GM23338 (cell line): ENCODE measurements at regions not wholly inside any gene's neighbourhood (a gene's known extent, or its start where the extent isn't known, plus 50 kb on each side); places are given as distances from the start of the nearest gene placed in this dataset.

Source experiments
- ATAC-seq: fragments of 200-7000 bp; cut with Tn5 transposase; 3 replicates; pipeline ENCODE4 v1.9.1; 2020
- DNase-seq: peaks from one replicate; pipeline ENCODE4 v3.0.0-alpha.2; 2015; ENCODE audit warnings: low spot score
- H2AFZ ChIP-seq: fragments of 200-600 bp; sonication (generic); 2 replicates; pipeline ENCODE4 v1.8.0; 2016; ENCODE audit warnings: antibody characterized with exemption, mild to moderate bottlenecking, moderate library complexity
- H3F3A ChIP-seq: fragments of 200-600 bp; sonication (generic); replicated peaks from 2 replicates; pipeline ENCODE4 v1.8.0; 2017; ENCODE audit warnings: antibody characterized with exemption, mixed run types, low read depth
- H3K27ac ChIP-seq: fragments of 200-600 bp; sonication (generic); 2 replicates; pipeline ENCODE4 v1.6.1; 2016; ENCODE audit warnings: low read depth
- H3K27me3 ChIP-seq: fragments of 200-600 bp; sonication (generic); 2 replicates; pipeline ENCODE4 v1.8.0; 2016; ENCODE audit warnings: mild to moderate bottlenecking, mixed run types, moderate library complexity; ENCODE audit not compliant: insufficient read depth
- H3K36me3 ChIP-seq: fragments of 200-600 bp; sonication (generic); 2 replicates; pipeline ENCODE4 v1.8.0; 2016; ENCODE audit warnings: mild to moderate bottlenecking; ENCODE audit not compliant: insufficient read depth
- H3K4me1 ChIP-seq: fragments of 200-600 bp; sonication (generic); 2 replicates; pipeline ENCODE4 v1.8.0; 2016; ENCODE audit warnings: mild to moderate bottlenecking, moderate library complexity; ENCODE audit not compliant: insufficient read depth
- H3K4me2 ChIP-seq: fragments of 200-600 bp; sonication (generic); 2 replicates; pipeline ENCODE4 v1.7.1; 2017; ENCODE audit warnings: mixed run types
- H3K4me3 ChIP-seq: fragments of 200-600 bp; sonication (generic); 2 replicates; pipeline ENCODE4 v1.6.1; 2016; ENCODE audit warnings: mixed run types
- H3K79me2 ChIP-seq: fragments of 200-600 bp; sonication (generic); replicated peaks from 2 replicates; pipeline ENCODE4 v1.8.0; 2017; ENCODE audit warnings: mild to moderate bottlenecking; ENCODE audit not compliant: insufficient read depth
- H3K9me2 ChIP-seq: fragments of 200-600 bp; sonication (generic); 2 replicates; pipeline ENCODE4 v1.8.0; 2017; ENCODE audit not compliant: insufficient read depth
- H4K20me1 ChIP-seq: fragments of 200-600 bp; sonication (generic); replicated peaks from 2 replicates; pipeline ENCODE4 v1.8.0; 2017; ENCODE audit warnings: mild to moderate bottlenecking; ENCODE audit not compliant: insufficient read depth
- H3K27ac Mint-ChIP-seq: 2 replicates; pipeline ENCODE4 v1.8.0; 2020; ENCODE audit warnings: inconsistent platforms, mild to moderate bottlenecking, moderate library complexity, mixed read lengths
- H3K27me3 Mint-ChIP-seq: 3 replicates; pipeline ENCODE4 v1.8.0; 2022; ENCODE audit warnings: low read depth, mild to moderate bottlenecking, moderate library complexity, mixed read lengths, inconsistent platforms; ENCODE audit not compliant: insufficient read depth, poor library complexity
- H3K36me3 Mint-ChIP-seq: 3 replicates; pipeline ENCODE4 v1.8.0; 2021; ENCODE audit warnings: low read depth, mild to moderate bottlenecking, inconsistent platforms, moderate library complexity, mixed read lengths
- H3K4me1 Mint-ChIP-seq: 3 replicates; pipeline ENCODE4 v1.8.0; 2020; ENCODE audit warnings: mild to moderate bottlenecking, inconsistent platforms, mixed read lengths
- H3K4me3 Mint-ChIP-seq: 3 replicates; pipeline ENCODE4 v1.8.0; 2021; ENCODE audit warnings: moderate library complexity, mild to moderate bottlenecking, inconsistent platforms, mixed read lengths
- H3K9me3 Mint-ChIP-seq: 3 replicates; pipeline ENCODE4 v1.8.0; 2020; ENCODE audit warnings: moderate library complexity, mild to moderate bottlenecking, inconsistent platforms, mixed read lengths
- CREB1 ChIP-seq: fragments of 250-450 bp; sonication (Bioruptor Pico); IDR thresholded peaks from 2 replicates; pipeline ENCODE4 v1.5.0; 2020; ENCODE audit warnings: low read depth, mild to moderate bottlenecking, moderate library complexity
- EZH2 ChIP-seq: fragments of 200-600 bp; sonication (generic); IDR thresholded peaks from one replicate; pipeline ENCODE4 v1.8.0; 2017; ENCODE audit warnings: antibody characterized with exemption, mild to moderate bottlenecking, low read depth; ENCODE audit not compliant: unreplicated experiment
- EZH2phosphoT487 ChIP-seq: fragments of 200-600 bp; sonication (generic); IDR thresholded peaks from one replicate; pipeline ENCODE4 v1.8.1; 2018; ENCODE audit warnings: antibody characterized with exemption; ENCODE audit not compliant: unreplicated experiment
- JUNB ChIP-seq: IDR thresholded peaks from one replicate; pipeline ENCODE4 v1.6.1; 2016; ENCODE audit warnings: antibody characterized with exemption; ENCODE audit not compliant: unreplicated experiment
- NANOG ChIP-seq: IDR thresholded peaks from 2 replicates; pipeline ENCODE4 v1.6.1; 2016; ENCODE audit warnings: antibody characterized with exemption, borderline replicate concordance
- POLR2AphosphoS5 ChIP-seq: IDR thresholded peaks from 2 replicates; pipeline ENCODE4 v1.6.1; 2016; ENCODE audit warnings: antibody characterized with exemption, low read depth
- ZNF114 ChIP-seq: fragments of 250-450 bp; sonication (Bioruptor Pico); IDR thresholded peaks from 2 replicates; pipeline ENCODE4 v1.5.0; 2020; ENCODE audit warnings: mild to moderate bottlenecking, moderate library complexity
- ZNF331 ChIP-seq: fragments of 250-450 bp; sonication (Bioruptor Pico); IDR thresholded peaks from 2 replicates; pipeline ENCODE4 v1.5.0; 2020; ENCODE audit warnings: low read depth, mild to moderate bottlenecking, moderate library complexity
- TF ChIP-seq, protein P1 (sequence below): IDR thresholded peaks from one replicate; pipeline ENCODE4 v1.6.1; 2018; ENCODE audit warnings: antibody characterized with exemption; ENCODE audit not compliant: unreplicated experiment
- TF ChIP-seq, protein P2 (sequence below), 2 experiments: fragments of 200-600 bp in 1 of 2; sonication (generic) in 1 of 2; conservative IDR thresholded peaks; 2 replicates each; pipeline versions ENCODE4 v1.5.1 to v1.6.1; 2016 to 2017; ENCODE audit warnings: antibody characterized with exemption in 2 of 2, low read depth in 2 of 2, mild to moderate bottlenecking in 2 of 2, moderate library complexity in 1 of 2
- TF ChIP-seq, protein P3 (sequence below): fragments of 250-450 bp; sonication (Bioruptor Pico); IDR thresholded peaks from 2 replicates; pipeline ENCODE4 v1.5.0; 2020; ENCODE audit warnings: mild to moderate bottlenecking, moderate library complexity
- TF ChIP-seq, protein P4 (sequence below): IDR thresholded peaks from 2 replicates; pipeline ENCODE4 v1.6.1; 2016; ENCODE audit warnings: antibody characterized with exemption

DNA sequence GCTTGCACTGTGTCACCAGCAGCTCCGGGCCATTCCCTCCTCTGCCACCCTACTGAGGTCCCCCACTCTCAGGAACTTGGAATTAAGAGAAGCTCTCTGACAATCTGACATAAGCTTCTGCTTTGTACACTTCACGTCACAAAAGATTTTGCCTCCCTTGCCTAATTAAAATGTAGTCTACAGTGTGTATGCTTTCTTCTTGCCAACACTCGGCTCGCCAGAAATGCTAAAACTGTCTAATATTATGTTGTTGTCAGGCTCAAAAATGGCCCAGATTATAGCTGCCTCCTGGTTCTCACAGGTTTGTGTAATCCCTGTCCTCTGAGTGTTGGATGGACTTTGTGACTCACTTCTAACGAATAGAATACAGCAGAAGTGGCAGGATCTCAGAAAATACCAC, 474.7 kb downstream of the MBD2 start (continued):
- TF ChIP-seq, protein P1, sequence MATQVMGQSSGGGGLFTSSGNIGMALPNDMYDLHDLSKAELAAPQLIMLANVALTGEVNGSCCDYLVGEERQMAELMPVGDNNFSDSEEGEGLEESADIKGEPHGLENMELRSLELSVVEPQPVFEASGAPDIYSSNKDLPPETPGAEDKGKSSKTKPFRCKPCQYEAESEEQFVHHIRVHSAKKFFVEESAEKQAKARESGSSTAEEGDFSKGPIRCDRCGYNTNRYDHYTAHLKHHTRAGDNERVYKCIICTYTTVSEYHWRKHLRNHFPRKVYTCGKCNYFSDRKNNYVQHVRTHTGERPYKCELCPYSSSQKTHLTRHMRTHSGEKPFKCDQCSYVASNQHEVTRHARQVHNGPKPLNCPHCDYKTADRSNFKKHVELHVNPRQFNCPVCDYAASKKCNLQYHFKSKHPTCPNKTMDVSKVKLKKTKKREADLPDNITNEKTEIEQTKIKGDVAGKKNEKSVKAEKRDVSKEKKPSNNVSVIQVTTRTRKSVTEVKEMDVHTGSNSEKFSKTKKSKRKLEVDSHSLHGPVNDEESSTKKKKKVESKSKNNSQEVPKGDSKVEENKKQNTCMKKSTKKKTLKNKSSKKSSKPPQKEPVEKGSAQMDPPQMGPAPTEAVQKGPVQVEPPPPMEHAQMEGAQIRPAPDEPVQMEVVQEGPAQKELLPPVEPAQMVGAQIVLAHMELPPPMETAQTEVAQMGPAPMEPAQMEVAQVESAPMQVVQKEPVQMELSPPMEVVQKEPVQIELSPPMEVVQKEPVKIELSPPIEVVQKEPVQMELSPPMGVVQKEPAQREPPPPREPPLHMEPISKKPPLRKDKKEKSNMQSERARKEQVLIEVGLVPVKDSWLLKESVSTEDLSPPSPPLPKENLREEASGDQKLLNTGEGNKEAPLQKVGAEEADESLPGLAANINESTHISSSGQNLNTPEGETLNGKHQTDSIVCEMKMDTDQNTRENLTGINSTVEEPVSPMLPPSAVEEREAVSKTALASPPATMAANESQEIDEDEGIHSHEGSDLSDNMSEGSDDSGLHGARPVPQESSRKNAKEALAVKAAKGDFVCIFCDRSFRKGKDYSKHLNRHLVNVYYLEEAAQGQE = no peak
- no peak for TF ChIP-seq ZNF114 (CRISPR knock-in tag)

DNA sequence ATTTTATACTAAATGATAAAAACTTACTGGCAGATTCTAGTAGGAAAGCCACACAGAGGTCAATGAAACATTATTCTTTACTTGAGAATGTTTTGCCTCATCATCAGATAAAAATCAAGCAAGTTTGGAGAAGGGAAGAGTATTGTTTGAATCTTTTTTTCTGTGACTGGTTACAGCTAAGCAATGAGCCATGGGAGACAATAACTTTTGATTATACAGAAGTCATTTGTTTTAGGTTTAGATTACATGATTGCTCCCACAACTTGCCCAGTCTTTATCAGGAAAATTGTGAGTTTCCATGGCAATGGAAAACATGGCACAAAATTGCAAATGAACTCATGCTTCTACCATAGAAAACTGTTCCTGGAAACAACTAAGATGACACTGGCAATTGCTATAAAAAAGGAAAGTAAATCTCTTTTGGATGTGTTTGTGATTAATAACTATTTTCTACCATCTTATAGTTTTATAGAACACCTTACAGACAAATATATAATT, 476.8 kb downstream of the MBD2 start:
- Mint-ChIP-seq H3K9me3 (no peaks in the 10 kb centered on the region; the same call in 2 of the 3 replicates), H3K36me3 (no peaks in the 10 kb centered on the region), H3K27ac (no peak overlapping the region), H3K27me3 (no peaks in the 10 kb centered on the region), H3K4me1 (peaks cover 14% of the 10 kb centered on the region), H3K4me3 (no peak overlapping the region)
- no peaks in the 10 kb centered on the region for H3K9me2 ChIP-seq
- no peak overlapping the region for H3K27ac ChIP-seq
- no peak overlapping the region for H2AFZ ChIP-seq
- no peak overlapping the region for H3K4me2 ChIP-seq
- H3K4me3 ChIP-seq = no peak overlapping the region
- 0 out of 2 replicates have a peak, but pooled peaks cover 11% of the 10 kb centered on the region for H3K4me1 ChIP-seq
- DNase-seq (no peak), ATAC-seq (no peak)
- no peaks in the 10 kb centered on the region for H3K27me3 ChIP-seq
- H3K36me3 ChIP-seq = no peaks in the 10 kb centered on the region
- H4K20me1 ChIP-seq = no peaks in the 10 kb centered on the region
- H3K79me2 ChIP-seq = no peaks in the 10 kb centered on the region
- no peaks in the 10 kb centered on the region for H3F3A ChIP-seq
- TF ChIP-seq NANOG (no peak), JUNB (no peak), ZNF114 (CRISPR knock-in tag) (no peak), ZNF331 (CRISPR knock-in tag) (no peak), POLR2AphosphoS5 (no peak), EZH2 (no peak), EZH2phosphoT487 (no peak), CREB1 (CRISPR knock-in tag) (no peak)
- TF ChIP-seq, protein P2, sequence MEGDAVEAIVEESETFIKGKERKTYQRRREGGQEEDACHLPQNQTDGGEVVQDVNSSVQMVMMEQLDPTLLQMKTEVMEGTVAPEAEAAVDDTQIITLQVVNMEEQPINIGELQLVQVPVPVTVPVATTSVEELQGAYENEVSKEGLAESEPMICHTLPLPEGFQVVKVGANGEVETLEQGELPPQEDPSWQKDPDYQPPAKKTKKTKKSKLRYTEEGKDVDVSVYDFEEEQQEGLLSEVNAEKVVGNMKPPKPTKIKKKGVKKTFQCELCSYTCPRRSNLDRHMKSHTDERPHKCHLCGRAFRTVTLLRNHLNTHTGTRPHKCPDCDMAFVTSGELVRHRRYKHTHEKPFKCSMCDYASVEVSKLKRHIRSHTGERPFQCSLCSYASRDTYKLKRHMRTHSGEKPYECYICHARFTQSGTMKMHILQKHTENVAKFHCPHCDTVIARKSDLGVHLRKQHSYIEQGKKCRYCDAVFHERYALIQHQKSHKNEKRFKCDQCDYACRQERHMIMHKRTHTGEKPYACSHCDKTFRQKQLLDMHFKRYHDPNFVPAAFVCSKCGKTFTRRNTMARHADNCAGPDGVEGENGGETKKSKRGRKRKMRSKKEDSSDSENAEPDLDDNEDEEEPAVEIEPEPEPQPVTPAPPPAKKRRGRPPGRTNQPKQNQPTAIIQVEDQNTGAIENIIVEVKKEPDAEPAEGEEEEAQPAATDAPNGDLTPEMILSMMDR (conservative IDR thresholded peaks at IDR 0.05; ENCODE audit: low read depth in 2 of 2) = no peak
- TF ChIP-seq, protein P3, sequence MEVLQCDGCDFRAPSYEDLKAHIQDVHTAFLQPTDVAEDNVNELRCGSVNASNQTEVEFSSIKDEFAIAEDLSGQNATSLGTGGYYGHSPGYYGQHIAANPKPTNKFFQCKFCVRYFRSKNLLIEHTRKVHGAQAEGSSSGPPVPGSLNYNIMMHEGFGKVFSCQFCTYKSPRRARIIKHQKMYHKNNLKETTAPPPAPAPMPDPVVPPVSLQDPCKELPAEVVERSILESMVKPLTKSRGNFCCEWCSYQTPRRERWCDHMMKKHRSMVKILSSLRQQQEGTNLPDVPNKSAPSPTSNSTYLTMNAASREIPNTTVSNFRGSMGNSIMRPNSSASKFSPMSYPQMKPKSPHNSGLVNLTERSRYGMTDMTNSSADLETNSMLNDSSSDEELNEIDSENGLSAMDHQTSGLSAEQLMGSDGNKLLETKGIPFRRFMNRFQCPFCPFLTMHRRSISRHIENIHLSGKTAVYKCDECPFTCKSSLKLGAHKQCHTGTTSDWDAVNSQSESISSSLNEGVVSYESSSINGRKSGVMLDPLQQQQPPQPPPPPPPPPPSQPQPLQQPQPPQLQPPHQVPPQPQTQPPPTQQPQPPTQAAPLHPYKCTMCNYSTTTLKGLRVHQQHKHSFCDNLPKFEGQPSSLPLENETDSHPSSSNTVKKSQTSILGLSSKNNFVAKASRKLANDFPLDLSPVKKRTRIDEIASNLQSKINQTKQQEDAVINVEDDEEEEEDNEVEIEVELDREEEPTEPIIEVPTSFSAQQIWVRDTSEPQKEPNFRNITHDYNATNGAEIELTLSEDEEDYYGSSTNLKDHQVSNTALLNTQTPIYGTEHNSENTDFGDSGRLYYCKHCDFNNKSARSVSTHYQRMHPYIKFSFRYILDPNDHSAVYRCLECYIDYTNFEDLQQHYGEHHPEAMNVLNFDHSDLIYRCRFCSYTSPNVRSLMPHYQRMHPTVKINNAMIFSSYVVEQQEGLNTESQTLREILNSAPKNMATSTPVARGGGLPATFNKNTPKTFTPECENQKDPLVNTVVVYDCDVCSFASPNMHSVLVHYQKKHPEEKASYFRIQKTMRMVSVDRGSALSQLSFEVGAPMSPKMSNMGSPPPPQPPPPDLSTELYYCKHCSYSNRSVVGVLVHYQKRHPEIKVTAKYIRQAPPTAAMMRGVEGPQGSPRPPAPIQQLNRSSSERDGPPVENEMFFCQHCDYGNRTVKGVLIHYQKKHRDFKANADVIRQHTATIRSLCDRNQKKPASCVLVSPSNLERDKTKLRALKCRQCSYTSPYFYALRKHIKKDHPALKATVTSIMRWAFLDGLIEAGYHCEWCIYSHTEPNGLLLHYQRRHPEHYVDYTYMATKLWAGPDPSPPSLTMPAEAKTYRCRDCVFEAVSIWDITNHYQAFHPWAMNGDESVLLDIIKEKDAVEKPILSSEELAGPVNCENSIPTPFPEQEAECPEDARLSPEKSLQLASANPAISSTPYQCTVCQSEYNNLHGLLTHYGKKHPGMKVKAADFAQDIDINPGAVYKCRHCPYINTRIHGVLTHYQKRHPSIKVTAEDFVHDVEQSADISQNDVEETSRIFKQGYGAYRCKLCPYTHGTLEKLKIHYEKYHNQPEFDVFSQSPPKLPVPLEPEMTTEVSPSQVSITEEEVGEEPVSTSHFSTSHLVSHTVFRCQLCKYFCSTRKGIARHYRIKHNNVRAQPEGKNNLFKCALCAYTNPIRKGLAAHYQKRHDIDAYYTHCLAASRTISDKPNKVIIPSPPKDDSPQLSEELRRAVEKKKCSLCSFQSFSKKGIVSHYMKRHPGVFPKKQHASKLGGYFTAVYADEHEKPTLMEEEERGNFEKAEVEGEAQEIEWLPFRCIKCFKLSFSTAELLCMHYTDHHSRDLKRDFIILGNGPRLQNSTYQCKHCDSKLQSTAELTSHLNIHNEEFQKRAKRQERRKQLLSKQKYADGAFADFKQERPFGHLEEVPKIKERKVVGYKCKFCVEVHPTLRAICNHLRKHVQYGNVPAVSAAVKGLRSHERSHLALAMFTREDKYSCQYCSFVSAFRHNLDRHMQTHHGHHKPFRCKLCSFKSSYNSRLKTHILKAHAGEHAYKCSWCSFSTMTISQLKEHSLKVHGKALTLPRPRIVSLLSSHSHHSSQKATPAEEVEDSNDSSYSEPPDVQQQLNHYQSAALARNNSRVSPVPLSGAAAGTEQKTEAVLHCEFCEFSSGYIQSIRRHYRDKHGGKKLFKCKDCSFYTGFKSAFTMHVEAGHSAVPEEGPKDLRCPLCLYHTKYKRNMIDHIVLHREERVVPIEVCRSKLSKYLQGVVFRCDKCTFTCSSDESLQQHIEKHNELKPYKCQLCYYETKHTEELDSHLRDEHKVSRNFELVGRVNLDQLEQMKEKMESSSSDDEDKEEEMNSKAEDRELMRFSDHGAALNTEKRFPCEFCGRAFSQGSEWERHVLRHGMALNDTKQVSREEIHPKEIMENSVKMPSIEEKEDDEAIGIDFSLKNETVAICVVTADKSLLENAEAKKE (CRISPR knock-in tag) = no peak
- TF ChIP-seq, protein P4, sequence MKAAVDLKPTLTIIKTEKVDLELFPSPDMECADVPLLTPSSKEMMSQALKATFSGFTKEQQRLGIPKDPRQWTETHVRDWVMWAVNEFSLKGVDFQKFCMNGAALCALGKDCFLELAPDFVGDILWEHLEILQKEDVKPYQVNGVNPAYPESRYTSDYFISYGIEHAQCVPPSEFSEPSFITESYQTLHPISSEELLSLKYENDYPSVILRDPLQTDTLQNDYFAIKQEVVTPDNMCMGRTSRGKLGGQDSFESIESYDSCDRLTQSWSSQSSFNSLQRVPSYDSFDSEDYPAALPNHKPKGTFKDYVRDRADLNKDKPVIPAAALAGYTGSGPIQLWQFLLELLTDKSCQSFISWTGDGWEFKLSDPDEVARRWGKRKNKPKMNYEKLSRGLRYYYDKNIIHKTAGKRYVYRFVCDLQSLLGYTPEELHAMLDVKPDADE = no peak
